ENCODE measurements at regions not wholly inside any gene's neighbourhood (a gene's known extent, or its start where the extent isn't known, plus 50 kb on each side); places are given as distances from the start of the nearest gene placed in this dataset.

DNA sequence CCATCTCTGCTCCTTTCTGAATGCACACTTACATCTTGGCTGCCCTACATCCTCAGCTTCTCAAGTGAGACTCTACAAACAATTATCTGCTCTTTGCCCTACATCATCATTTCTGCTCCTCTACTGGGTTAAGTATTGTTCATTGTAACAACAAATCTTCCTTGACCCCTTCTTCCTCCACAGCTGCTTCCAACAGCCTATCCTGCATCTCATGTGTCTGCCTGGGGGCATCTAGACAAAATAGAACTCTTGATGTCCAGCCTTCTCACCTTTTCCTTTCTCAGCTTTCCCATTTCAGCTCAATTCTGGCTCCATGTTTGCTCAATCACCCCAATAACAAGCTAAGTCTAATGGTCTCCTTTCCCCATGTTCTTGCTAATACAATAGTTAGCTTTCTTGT is 509.8 kb downstream of the DIRAS2 start:
- in situ Hi-C loops (cut with MboI; ENCODE audit: low pct_ligation_motif_present in 1 of 4, low pct_unique_long_range_greater_than_20kb in 1 of 4, low sequenced_read_pairs in 3 of 4) = loop anchor here in 3 of 4 donors (25.0 kb wide), 3 partner anchors 329 to 729 kb away; no protein-coding TSS in a partner anchor
- no peaks in the 10 kb centered on the region for H3K9me3 ChIP-seq
- H3K4me3 ChIP-seq = no peak overlapping the region
- H3K36me3 ChIP-seq = no peaks in the 10 kb centered on the region
- H3K27ac ChIP-seq = no peak overlapping the region
- intact Hi-C loops (cut with DNase I; ENCODE audit: low total_unique reads) = loop anchor here (10.0 kb wide), 1 partner anchor 732 kb away; no protein-coding TSS in a partner anchor
- H3K27me3 ChIP-seq = peaks cover 4% of the 10 kb centered on the region
- no peak for DNase-seq
- no peak for TF ChIP-seq POLR2AphosphoS5 (IDR thresholded peaks at IDR 0.05)
- TF ChIP-seq, protein P1, sequence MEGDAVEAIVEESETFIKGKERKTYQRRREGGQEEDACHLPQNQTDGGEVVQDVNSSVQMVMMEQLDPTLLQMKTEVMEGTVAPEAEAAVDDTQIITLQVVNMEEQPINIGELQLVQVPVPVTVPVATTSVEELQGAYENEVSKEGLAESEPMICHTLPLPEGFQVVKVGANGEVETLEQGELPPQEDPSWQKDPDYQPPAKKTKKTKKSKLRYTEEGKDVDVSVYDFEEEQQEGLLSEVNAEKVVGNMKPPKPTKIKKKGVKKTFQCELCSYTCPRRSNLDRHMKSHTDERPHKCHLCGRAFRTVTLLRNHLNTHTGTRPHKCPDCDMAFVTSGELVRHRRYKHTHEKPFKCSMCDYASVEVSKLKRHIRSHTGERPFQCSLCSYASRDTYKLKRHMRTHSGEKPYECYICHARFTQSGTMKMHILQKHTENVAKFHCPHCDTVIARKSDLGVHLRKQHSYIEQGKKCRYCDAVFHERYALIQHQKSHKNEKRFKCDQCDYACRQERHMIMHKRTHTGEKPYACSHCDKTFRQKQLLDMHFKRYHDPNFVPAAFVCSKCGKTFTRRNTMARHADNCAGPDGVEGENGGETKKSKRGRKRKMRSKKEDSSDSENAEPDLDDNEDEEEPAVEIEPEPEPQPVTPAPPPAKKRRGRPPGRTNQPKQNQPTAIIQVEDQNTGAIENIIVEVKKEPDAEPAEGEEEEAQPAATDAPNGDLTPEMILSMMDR (IDR thresholded peaks at IDR 0.05) = no peak
- TF ChIP-seq EP300 (IDR thresholded peaks at IDR 0.05; ENCODE audit: low read depth) = no peak
- no peak for TF ChIP-seq POLR2A (IDR thresholded peaks at IDR 0.05)
- no peaks in the 10 kb centered on the region for H3K4me1 ChIP-seq

DNA sequence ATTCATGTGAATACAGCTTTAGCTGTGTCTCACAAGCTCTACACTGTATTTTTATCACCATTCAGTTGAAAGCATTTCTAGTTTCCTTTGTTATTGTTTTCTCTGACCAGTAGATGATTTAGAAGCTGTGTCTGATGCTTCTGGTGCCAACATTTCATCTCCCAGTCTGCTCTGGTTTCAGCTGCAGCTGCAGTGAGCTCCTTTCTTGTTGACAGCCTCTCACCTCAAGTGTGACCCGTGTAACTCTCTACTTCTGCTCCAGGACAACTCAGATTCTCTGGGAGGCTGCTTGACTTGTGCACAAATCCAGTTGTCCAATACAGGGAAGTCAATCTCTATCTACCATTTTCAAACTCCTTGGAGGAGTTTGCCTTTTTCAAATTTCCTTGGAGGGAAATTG is 504.8 kb downstream of the DIRAS2 start:
- Histone ChIP-seq H3K4me3 (no peak overlapping the region), H3K36me3 (no peaks in the 10 kb centered on the region), H3K9me3 (no peaks in the 10 kb centered on the region), H3K27me3 (peaks cover 4% of the 10 kb centered on the region), H3K4me1 (peaks cover 0 to 9% (median 0%) of the 10 kb centered on the region in 4 donors), H3K27ac (no peak overlapping the region)
- no peak for DNase-seq
- intact Hi-C loops (cut with DNase I; ENCODE audit: low total_unique reads) = loop anchor here (10.0 kb wide), 1 partner anchor 727 kb away; no protein-coding TSS in a partner anchor
- in situ Hi-C loops (cut with MboI; ENCODE audit: low pct_ligation_motif_present in 1 of 4, low pct_unique_long_range_greater_than_20kb in 1 of 4, low sequenced_read_pairs in 3 of 4) = loop anchor here in 3 of 4 donors (25.0 kb wide), 3 partner anchors 324 to 724 kb away; no protein-coding TSS in a partner anchor
- 52% methylated on average over 1 of the region's 1 CpG; no CpG with 5 or more reads in 1 of the 2 donors for WGBS, 2 donors (ENCODE audit: low coverage in 1 of 2)
- TF ChIP-seq POLR2A (IDR thresholded peaks at IDR 0.05) (no peak), POLR2AphosphoS5 (IDR thresholded peaks at IDR 0.05) (no peak), EP300 (IDR thresholded peaks at IDR 0.05; ENCODE audit: low read depth) (no peak)
- TF ChIP-seq, protein P1 (IDR thresholded peaks at IDR 0.05) = no peak

DNA sequence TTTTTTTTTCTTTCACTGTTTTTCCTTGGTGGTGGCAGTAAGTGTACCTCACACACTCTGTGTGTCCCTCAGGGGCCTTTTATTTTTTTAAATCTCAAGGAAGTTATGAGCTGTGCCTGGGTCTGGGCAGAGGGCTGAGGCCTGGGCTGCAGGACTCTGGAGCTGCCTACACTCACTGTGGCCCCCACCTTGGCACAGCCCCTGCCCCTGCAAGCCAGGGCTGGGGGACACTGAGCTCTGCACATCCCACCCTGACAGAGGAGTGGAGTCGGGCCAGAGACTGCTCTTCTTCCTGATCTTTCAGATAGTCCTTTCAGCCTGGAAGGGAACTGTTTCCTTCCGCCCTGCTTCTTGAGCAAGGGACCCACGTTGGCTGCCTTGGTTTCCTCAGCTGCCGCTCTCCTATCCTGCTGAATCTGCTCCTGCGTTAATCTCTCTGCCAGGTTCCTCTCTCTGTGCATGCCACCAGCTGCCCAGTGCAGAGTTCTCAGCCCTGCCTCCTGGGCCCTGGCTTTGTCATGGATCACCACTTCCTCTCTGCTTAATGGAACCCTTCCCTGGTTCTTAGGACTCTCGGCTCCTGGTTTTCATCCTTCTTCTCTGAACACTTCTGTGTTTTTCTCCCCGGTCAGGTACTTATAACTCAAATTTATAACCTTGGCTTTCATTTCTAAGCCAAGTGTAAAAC is 502.3 kb downstream of the DIRAS2 start:
- intact Hi-C loops (cut with DNase I; ENCODE audit: low total_unique reads) (no loop called here), in situ Hi-C loops (cut with MboI; ENCODE audit: low pct_ligation_motif_present in 1 of 4, low pct_unique_long_range_greater_than_20kb in 1 of 4, low sequenced_read_pairs in 3 of 4) (loop anchor here in 3 of 4 donors (5.0 to 25.0 kb wide), 8 partner anchors 77 to 735 kb away; no protein-coding TSS in a partner anchor)
- Histone ChIP-seq H3K4me3 (no peak overlapping the region), H3K27me3 (peaks cover 4% of the 10 kb centered on the region), H3K4me1 (peaks cover 0 to 9% (median 0%) of the 10 kb centered on the region in 4 donors), H3K36me3 (no peaks in the 10 kb centered on the region), H3K9me3 (peaks cover 0 to under 1% of the 10 kb centered on the region in 2 donors), H3K27ac (no peak overlapping the region)
- 66 to 100% methylated on average over 2 to 6 of the region's 7 CpGs for WGBS, 2 donors (ENCODE audit: low coverage in 1 of 2)
- no peak for DNase-seq
- TF ChIP-seq, protein P1 (IDR thresholded peaks at IDR 0.05) = no peak
- TF ChIP-seq POLR2AphosphoS5 (IDR thresholded peaks at IDR 0.05) = no peak
- TF ChIP-seq POLR2A (IDR thresholded peaks at IDR 0.05) = no peak
- TF ChIP-seq EP300 (IDR thresholded peaks at IDR 0.05; ENCODE audit: low read depth) = no peak

DNA sequence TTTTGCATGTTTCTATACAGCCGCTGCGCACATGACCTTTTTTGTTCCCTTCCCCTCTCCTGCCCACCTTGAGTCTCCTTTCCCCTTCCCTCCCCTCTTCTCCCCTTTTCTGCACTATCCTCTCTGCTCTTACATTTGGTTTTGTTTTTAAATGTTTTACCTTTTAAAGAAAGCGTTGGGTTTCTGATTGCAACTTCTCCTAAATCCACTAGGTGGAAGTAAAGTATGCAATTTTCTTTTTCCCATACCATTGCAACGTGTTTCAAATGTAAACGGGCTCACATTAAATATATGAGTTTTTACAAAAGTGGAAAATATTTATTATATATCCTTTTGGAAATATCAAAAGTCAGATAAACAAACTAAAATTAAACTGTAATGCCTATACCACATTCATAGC is 500.9 kb downstream of the DIRAS2 start:
- Histone ChIP-seq H3K9me3 (peaks cover 0 to 4% of the 10 kb centered on the region in 2 donors), H3K27me3 (peaks cover 4% of the 10 kb centered on the region), H3K36me3 (no peaks in the 10 kb centered on the region), H3K4me3 (no peak overlapping the region), H3K4me1 (peaks cover 0 to 9% (median 0%) of the 10 kb centered on the region in 4 donors), H3K27ac (no peak overlapping the region)
- in situ Hi-C loops (cut with MboI; ENCODE audit: low pct_ligation_motif_present in 1 of 4, low pct_unique_long_range_greater_than_20kb in 1 of 4, low sequenced_read_pairs in 3 of 4) = loop anchor here in 3 of 4 donors (5.0 to 25.0 kb wide), 8 partner anchors 76 to 733 kb away; no protein-coding TSS in a partner anchor
- intact Hi-C loops (cut with DNase I; ENCODE audit: low total_unique reads) = no loop called here
- no peak for TF ChIP-seq POLR2AphosphoS5 (IDR thresholded peaks at IDR 0.05)
- TF ChIP-seq, protein P1 (IDR thresholded peaks at IDR 0.05) = peak; percentile 54 to 78 (median 64)
- DNase-seq = no peak
- WGBS, 2 donors (ENCODE audit: low coverage in 1 of 2) = 9 to 31% methylated on average over 5 of the region's 5 CpGs
